ENCODE measurements at regions not wholly inside any gene's neighbourhood (a gene's known extent, or its start where the extent isn't known, plus 50 kb on each side); places are given as distances from the start of the nearest gene placed in this dataset.

- no peak for DNase-seq (ENCODE audit: low read depth in 2 of 2)
- TF ChIP-seq CTCF (IDR thresholded peaks at IDR 0.05; ENCODE audit: low read depth, low read length) = no peak
- H3K4me3 ChIP-seq (replicated peaks in 1 of 2; ENCODE audit: low read depth in 2 of 2, low read length in 2 of 2) = no peak overlapping the region
These were observed 120.1 kb upstream of the TMEM161B start for GRCh38 chr5:88388476-88389337.

- TF ChIP-seq CTCF (IDR thresholded peaks at IDR 0.05; ENCODE audit: low read depth, low read length) = no peak
- H3K4me3 ChIP-seq (replicated peaks in 1 of 2; ENCODE audit: low read depth in 2 of 2, low read length in 2 of 2) = no peak overlapping the region
- DNase-seq (ENCODE audit: low read depth in 2 of 2) = no peak
These were observed 116.2 kb upstream of the TMEM161B start for GRCh38 chr5:88384886-88385285.

DNA sequence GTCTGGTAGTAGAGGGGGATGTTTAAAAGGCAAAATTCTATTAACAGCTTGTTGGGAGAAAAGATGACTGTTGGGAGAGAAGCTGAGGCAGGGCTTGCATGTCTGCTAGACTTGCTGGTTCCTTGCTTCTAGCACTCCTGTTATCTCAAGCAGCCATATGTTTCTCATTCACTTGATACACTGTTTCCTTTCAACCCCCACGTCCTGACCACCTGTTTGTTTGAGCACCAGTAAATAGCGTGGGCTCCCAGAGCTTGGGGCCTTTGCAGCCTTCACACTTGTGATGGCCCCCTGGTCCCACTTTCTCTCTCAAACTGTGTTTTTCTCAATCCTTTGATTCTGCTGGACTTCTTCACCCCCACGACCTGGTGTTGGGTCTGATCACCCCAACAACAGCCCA lies 111.7 kb upstream of the TMEM161B start:
- no peak for DNase-seq (ENCODE audit: low read depth in 2 of 2)
- H3K4me3 ChIP-seq (replicated peaks in 1 of 2; ENCODE audit: low read depth in 2 of 2, low read length in 2 of 2) = no peak overlapping the region
- TF ChIP-seq CTCF (IDR thresholded peaks at IDR 0.05; ENCODE audit: low read depth, low read length) = no peak

- DNase-seq (ENCODE audit: low read depth in 2 of 2) = no peak
- no peak for TF ChIP-seq CTCF (IDR thresholded peaks at IDR 0.05; ENCODE audit: low read depth, low read length)
These were observed 109.3 kb upstream of the TMEM161B start for GRCh38 chr5:88377705-88378656.

GRCh38 chr5:88377240-88377639 lies 108.6 kb upstream of the TMEM161B start:
- DNase-seq (ENCODE audit: low read depth in 2 of 2) = no peak
- no peak for TF ChIP-seq CTCF (IDR thresholded peaks at IDR 0.05; ENCODE audit: low read depth, low read length)
- H3K4me3 ChIP-seq (replicated peaks in 1 of 2; ENCODE audit: low read depth in 2 of 2, low read length in 2 of 2) = no peak overlapping the region

More at GRCh38 chr5:88377705-88378656, 109.3 kb upstream of the TMEM161B start:
- no peak overlapping the region for H3K4me3 ChIP-seq (replicated peaks in 1 of 2; ENCODE audit: low read depth in 2 of 2, low read length in 2 of 2)

GRCh38 chr5:88376728-88377127 lies 108.1 kb upstream of the TMEM161B start:
- no peak overlapping the region for H3K4me3 ChIP-seq (replicated peaks in 1 of 2; ENCODE audit: low read depth in 2 of 2, low read length in 2 of 2)
- no peak for DNase-seq (ENCODE audit: low read depth in 2 of 2)
- no peak for TF ChIP-seq CTCF (IDR thresholded peaks at IDR 0.05; ENCODE audit: low read depth, low read length)
